ENCODE measurements at regions not wholly inside any gene's neighbourhood (a gene's known extent, or its start where the extent isn't known, plus 50 kb on each side); places are given as distances from the start of the nearest gene placed in this dataset.

DNA sequence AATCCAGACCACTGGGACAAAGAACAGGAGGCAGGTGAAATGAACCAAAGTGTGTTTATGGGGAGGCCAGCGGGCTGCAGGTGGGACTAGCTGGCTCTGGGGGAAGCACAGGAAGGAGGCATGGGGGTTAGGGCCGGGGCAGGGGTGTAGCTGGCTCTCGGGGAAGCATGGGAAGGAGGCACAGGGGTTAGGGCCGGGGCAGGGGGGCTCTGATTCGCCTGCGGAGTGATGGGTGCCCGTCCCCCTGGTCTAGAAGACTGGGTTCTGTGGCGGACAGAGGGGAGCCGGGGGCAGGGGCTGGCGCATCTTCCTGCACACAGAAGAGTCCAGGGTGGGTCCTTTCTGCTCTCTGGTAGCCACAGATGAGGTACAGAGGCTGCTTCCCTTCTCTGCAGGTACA, 310.3 kb downstream of the TMEM121 start:
- TF ChIP-seq TAF1 (IDR thresholded peaks at IDR 0.05; ENCODE audit: low read depth) (no peak), RAD21 (IDR thresholded peaks at IDR 0.05; ENCODE audit: low read depth) (no peak), EP300 (IDR thresholded peaks at IDR 0.05; ENCODE audit: borderline replicate concordance) (no peak)
- TF ChIP-seq, protein P1, sequence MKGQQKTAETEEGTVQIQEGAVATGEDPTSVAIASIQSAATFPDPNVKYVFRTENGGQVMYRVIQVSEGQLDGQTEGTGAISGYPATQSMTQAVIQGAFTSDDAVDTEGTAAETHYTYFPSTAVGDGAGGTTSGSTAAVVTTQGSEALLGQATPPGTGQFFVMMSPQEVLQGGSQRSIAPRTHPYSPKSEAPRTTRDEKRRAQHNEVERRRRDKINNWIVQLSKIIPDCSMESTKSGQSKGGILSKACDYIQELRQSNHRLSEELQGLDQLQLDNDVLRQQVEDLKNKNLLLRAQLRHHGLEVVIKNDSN (IDR thresholded peaks at IDR 0.05): no peak

DNA sequence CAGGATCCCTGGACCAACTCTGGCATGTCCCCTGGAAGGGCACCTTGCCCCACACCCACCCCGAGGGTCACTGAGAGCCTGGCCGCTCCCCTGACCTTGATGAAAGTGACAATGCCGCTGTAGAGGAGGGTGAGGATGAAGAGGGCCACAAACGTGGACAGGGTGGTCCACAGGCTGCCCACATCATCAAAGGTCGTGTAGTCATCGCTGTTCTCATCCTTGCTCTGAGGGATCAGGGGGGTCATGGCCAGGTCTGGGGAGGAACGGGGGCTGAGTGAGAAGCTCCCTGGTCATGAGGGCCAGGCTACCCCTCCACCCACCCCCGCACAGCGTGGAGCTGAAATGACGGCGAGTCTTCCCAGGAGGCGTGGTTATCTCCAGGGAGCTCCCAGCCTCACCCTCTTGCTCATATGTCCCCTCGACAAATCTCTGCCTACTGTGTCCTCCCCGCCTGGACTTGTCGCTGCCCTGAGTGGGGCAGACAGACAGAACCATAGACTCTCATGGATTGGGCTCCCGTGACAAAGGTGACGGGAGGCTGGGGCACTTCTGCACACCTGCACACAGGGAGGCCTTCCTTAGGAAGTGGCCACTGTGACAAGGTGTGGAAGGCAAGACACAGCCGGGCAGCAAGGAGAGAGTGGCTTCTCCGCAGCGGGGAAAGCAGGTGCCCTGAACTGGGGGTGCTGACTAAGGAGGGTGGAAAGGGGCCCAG, 311.1 kb downstream of the TMEM121 start:
- no peak for TF ChIP-seq RAD21 (IDR thresholded peaks at IDR 0.05; ENCODE audit: low read depth)
- TF ChIP-seq ZBTB7A (IDR thresholded peaks at IDR 0.05; ENCODE audit: low read depth): no peak
- no peak for TF ChIP-seq EP300 (IDR thresholded peaks at IDR 0.05; ENCODE audit: borderline replicate concordance)
- TF ChIP-seq, protein P1 (IDR thresholded peaks at IDR 0.05): no peak
- no peak for TF ChIP-seq TEAD4 (IDR thresholded peaks at IDR 0.05)
- TF ChIP-seq CREB1 (IDR thresholded peaks at IDR 0.05; ENCODE audit: low read depth): no peak
- no peak for TF ChIP-seq TAF1 (IDR thresholded peaks at IDR 0.05; ENCODE audit: low read depth)
- no peak for TF ChIP-seq NFIC (IDR thresholded peaks at IDR 0.05)
- no peak for TF ChIP-seq EGR1 (IDR thresholded peaks at IDR 0.05)
- TF ChIP-seq FOXM1 (IDR thresholded peaks at IDR 0.05; ENCODE audit: borderline replicate concordance, low read depth): no peak

DNA sequence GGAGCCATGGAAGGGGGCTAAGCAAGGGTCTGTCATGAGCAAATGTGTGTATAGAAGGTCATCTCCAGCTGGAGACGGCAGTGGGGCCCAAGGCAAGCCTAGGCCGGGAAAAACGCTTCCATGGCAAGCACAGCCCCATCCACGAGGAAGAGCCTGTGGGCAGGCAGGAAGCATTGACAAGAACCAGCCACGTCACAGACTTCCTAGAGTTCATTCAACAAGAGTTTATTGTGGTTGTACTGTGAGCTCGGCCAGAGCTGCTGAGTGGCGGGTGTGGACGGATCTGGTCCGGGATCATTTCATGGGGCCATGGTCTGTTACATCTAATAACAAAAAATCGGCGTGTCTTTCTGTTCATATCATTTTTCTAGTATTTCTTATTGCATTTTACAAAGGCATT, 311.7 kb downstream of the TMEM121 start:
- TF ChIP-seq, protein P1 (IDR thresholded peaks at IDR 0.05): no peak
- TF ChIP-seq TCF12 (IDR thresholded peaks at IDR 0.05; ENCODE audit: low read depth): no peak
- no peak for TF ChIP-seq YY1 (IDR thresholded peaks at IDR 0.05; ENCODE audit: low read depth)
- no peak for TF ChIP-seq CEBPB (IDR thresholded peaks at IDR 0.05)
- TF ChIP-seq NFIC (IDR thresholded peaks at IDR 0.05): no peak
- TF ChIP-seq FOXM1 (IDR thresholded peaks at IDR 0.05; ENCODE audit: borderline replicate concordance, low read depth): no peak
- TF ChIP-seq, protein P2, sequence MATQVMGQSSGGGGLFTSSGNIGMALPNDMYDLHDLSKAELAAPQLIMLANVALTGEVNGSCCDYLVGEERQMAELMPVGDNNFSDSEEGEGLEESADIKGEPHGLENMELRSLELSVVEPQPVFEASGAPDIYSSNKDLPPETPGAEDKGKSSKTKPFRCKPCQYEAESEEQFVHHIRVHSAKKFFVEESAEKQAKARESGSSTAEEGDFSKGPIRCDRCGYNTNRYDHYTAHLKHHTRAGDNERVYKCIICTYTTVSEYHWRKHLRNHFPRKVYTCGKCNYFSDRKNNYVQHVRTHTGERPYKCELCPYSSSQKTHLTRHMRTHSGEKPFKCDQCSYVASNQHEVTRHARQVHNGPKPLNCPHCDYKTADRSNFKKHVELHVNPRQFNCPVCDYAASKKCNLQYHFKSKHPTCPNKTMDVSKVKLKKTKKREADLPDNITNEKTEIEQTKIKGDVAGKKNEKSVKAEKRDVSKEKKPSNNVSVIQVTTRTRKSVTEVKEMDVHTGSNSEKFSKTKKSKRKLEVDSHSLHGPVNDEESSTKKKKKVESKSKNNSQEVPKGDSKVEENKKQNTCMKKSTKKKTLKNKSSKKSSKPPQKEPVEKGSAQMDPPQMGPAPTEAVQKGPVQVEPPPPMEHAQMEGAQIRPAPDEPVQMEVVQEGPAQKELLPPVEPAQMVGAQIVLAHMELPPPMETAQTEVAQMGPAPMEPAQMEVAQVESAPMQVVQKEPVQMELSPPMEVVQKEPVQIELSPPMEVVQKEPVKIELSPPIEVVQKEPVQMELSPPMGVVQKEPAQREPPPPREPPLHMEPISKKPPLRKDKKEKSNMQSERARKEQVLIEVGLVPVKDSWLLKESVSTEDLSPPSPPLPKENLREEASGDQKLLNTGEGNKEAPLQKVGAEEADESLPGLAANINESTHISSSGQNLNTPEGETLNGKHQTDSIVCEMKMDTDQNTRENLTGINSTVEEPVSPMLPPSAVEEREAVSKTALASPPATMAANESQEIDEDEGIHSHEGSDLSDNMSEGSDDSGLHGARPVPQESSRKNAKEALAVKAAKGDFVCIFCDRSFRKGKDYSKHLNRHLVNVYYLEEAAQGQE (IDR thresholded peaks at IDR 0.05; ENCODE audit: low read depth): no peak
- no peak for TF ChIP-seq TEAD4 (IDR thresholded peaks at IDR 0.05)
- TF ChIP-seq EGR1 (IDR thresholded peaks at IDR 0.05): no peak
- TF ChIP-seq EP300 (IDR thresholded peaks at IDR 0.05; ENCODE audit: borderline replicate concordance): no peak
- no peak for TF ChIP-seq CREB1 (IDR thresholded peaks at IDR 0.05; ENCODE audit: low read depth)
- TF ChIP-seq, protein P3, sequence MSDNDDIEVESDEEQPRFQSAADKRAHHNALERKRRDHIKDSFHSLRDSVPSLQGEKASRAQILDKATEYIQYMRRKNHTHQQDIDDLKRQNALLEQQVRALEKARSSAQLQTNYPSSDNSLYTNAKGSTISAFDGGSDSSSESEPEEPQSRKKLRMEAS (IDR thresholded peaks at IDR 0.05): no peak
- no peak for TF ChIP-seq ZBTB7A (IDR thresholded peaks at IDR 0.05; ENCODE audit: low read depth)
- TF ChIP-seq RAD21 (IDR thresholded peaks at IDR 0.05; ENCODE audit: low read depth): no peak
- no peak for TF ChIP-seq TAF1 (IDR thresholded peaks at IDR 0.05; ENCODE audit: low read depth)

DNA sequence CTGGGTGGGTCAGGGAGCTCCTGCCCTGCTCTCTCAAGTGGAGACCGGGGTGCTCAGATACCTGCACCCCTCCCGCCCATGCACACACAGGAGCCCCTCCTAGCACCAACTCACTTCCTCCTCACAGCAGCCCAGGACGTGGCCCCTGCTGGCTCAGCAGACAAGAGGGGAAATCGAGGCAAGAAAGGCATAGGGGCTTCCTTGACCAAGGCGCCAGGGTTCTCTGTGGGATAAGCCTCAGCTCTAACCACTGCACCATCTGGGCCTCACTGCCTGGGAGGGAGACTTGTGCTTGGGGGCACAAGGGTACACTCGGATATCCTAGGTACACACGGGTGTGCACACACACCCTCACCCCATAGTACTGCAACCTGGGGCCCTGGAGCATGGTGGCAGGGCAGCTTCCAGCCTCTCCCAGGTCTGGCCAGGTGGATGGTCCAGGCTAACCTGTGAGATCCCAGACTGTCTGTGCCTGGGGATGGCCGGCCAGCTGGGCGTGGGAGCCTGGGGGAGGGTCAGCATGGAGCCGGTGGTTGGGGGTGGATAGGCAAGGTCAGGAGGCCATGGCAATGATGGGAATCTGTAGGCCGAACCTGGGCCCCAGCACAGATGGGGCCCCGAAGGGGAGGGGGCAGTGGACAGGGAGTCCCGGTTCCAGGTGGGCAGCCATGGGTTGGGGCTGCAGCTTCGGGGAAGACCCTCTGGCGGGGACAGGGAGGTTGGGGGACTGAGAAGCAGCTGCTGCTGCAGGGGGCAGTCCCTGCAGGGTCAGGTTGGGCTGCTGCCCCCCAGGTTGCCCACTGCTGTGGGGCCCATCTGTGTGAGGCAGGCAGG, 312.4 kb downstream of the TMEM121 start:
- TF ChIP-seq ZBTB7A (IDR thresholded peaks at IDR 0.05; ENCODE audit: low read depth): 0 out of 2 replicates have a peak, but pooled peaks have one; percentile 12
- no peak for TF ChIP-seq YY1 (IDR thresholded peaks at IDR 0.05; ENCODE audit: low read depth)

DNA sequence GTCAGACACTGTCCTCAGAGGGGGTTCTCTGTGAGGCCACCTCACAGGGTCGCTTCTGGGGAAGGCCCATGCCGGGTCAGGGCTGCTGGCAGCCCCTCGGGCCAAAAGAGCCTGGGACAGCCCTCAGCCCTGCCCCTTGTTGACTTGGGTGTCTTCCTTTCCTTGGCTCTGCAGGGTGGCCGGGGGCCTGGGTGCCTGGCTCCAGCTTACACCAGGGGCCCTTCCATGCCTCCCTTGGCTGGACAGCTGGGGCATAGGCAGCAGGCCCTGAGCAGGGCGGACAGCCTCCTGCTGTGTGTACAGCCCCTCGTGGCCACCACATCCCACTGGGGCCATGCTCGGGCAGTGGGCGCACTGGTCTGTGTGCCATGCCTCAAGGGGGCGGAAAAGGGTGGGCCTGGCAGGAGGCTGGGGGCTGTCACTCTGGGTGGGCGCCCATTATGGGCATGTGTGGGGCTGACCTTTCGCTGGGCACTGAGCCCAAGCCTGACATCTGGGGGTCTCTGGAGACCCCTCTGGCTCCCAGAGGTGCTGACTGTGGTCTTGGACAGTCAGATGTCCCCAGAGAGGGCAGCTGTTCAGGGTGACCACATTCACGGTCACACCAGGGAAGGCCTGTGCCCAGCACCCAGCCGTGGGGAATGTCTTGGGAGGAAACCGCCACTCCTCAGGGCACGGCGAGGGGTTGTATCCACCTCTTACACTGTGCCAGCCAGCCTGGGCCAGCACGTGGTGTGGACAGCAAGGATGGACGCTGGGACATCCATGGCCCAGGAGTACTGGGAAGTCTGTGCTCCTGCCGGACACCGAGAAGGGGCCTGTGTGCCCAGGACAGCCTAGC, 313.3 kb downstream of the TMEM121 start:
- no peak for TF ChIP-seq YY1 (IDR thresholded peaks at IDR 0.05; ENCODE audit: low read depth)
- TF ChIP-seq, protein P1 (IDR thresholded peaks at IDR 0.05): no peak
- no peak for TF ChIP-seq TCF12 (IDR thresholded peaks at IDR 0.05; ENCODE audit: low read depth)
- TF ChIP-seq EP300 (IDR thresholded peaks at IDR 0.05; ENCODE audit: borderline replicate concordance): no peak
- TF ChIP-seq FOXM1 (IDR thresholded peaks at IDR 0.05; ENCODE audit: borderline replicate concordance, low read depth): no peak
- TF ChIP-seq ZBTB7A (IDR thresholded peaks at IDR 0.05; ENCODE audit: low read depth): no peak
- TF ChIP-seq EGR1 (IDR thresholded peaks at IDR 0.05): no peak
- TF ChIP-seq CREB1 (IDR thresholded peaks at IDR 0.05; ENCODE audit: low read depth): no peak
- TF ChIP-seq, protein P3 (IDR thresholded peaks at IDR 0.05): no peak
- TF ChIP-seq, protein P2 (IDR thresholded peaks at IDR 0.05; ENCODE audit: low read depth): no peak
- TF ChIP-seq TEAD4 (IDR thresholded peaks at IDR 0.05): no peak
- no peak for TF ChIP-seq CEBPB (IDR thresholded peaks at IDR 0.05)
- TF ChIP-seq RAD21 (IDR thresholded peaks at IDR 0.05; ENCODE audit: low read depth): no peak
- no peak for TF ChIP-seq NFIC (IDR thresholded peaks at IDR 0.05)
- no peak for TF ChIP-seq TAF1 (IDR thresholded peaks at IDR 0.05; ENCODE audit: low read depth)
